Endothelial cell of umbilical vein (primary cell): ENCODE measurements at regions not wholly inside any gene's neighbourhood (a gene's known extent, or its start where the extent isn't known, plus 50 kb on each side); places are given as distances from the start of the nearest gene placed in this dataset.
"Not testable (repeated sequence)": the region's sequence is repeated elsewhere in the genome, so short reads cannot be mapped to it uniquely, and the experiment has no call there.

Source experiments
- POLR2AphosphoS5 ChIP-seq: IDR thresholded peaks from 2 replicates; pipeline ENCODE4 v1.6.1; 2012; ENCODE audit warnings: low read depth, mild to moderate bottlenecking, control low read depth, low read length, moderate library complexity; ENCODE audit not compliant: insufficient read depth
- TF ChIP-seq, protein P1 (sequence below), 2 donors: IDR thresholded peaks; 1 replicate in 1 of 2; 2 replicates in 1 of 2; pipeline ENCODE4 v1.5.1; 2011; ENCODE audit warnings: low read length in 2 of 2, mild to moderate bottlenecking in 2 of 2, moderate library complexity in 2 of 2, control low read depth in 1 of 2, inconsistent platforms in 1 of 2, low read depth in 1 of 2; ENCODE audit not compliant: insufficient read depth in 1 of 2; ENCODE audit errors: extremely low read depth in 1 of 2

DNA sequence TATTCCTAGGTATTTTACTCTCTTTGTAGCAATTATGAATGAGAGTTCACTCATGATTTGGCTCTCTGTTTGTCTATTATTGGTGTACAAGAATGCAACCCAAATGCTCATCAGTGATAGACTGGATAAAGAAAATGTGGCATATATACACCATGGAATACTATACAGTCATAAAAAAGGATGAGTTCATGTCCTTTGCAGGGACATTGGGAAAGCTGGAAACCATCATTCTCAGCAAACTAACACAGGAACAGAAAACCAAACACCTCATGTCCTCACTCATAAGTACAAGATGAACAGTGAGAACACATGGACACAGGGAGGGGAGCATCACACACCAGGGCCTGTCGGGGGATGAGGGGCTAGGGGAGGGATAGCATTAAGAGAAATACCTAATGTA is 71.8 kb downstream of the PRORP start:
- TF ChIP-seq, protein P1, sequence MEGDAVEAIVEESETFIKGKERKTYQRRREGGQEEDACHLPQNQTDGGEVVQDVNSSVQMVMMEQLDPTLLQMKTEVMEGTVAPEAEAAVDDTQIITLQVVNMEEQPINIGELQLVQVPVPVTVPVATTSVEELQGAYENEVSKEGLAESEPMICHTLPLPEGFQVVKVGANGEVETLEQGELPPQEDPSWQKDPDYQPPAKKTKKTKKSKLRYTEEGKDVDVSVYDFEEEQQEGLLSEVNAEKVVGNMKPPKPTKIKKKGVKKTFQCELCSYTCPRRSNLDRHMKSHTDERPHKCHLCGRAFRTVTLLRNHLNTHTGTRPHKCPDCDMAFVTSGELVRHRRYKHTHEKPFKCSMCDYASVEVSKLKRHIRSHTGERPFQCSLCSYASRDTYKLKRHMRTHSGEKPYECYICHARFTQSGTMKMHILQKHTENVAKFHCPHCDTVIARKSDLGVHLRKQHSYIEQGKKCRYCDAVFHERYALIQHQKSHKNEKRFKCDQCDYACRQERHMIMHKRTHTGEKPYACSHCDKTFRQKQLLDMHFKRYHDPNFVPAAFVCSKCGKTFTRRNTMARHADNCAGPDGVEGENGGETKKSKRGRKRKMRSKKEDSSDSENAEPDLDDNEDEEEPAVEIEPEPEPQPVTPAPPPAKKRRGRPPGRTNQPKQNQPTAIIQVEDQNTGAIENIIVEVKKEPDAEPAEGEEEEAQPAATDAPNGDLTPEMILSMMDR (IDR thresholded peaks at IDR 0.05; ENCODE audit: extremely low read depth in 1 of 2, insufficient read depth in 1 of 2, low read depth in 1 of 2, low read length in 2 of 2), result not testable (repeated sequence)
- not testable (repeated sequence) for TF ChIP-seq POLR2AphosphoS5
